ENCODE measurements at regions not wholly inside any gene's neighbourhood (a gene's known extent, or its start where the extent isn't known, plus 50 kb on each side); places are given as distances from the start of the nearest gene placed in this dataset.

GRCh38 chr19:31498781-31499180, 149.5 kb upstream of the TSHZ3 start:
- TF ChIP-seq POLR2A (IDR thresholded peaks at IDR 0.05; ENCODE audit: low read length): no peak
- TF ChIP-seq CTCF (IDR thresholded peaks at IDR 0.05): no peak
- no peak for TF ChIP-seq RAD21 (conservative IDR thresholded peaks at IDR 0.05 in 1 of 2, IDR thresholded peaks at IDR 0.05 in 1 of 2)
- TF ChIP-seq RNF2 (IDR thresholded peaks at IDR 0.05; ENCODE audit: borderline replicate concordance, low read depth): no peak

Measured in A549 (cell line).